ENCODE measurements at regions not wholly inside any gene's neighbourhood (a gene's known extent, or its start where the extent isn't known, plus 50 kb on each side); places are given as distances from the start of the nearest gene placed in this dataset.
A peak's percentile ranks its signal among the peaks of the same experiment; 100 is the strongest.

- no peak for DNase-seq (ENCODE audit: low read depth)
These were observed 129.6 kb upstream of the CDH13 start for GRCh38 chr16:82497139-82497538.

- no peak for DNase-seq (ENCODE audit: low read depth)
These were observed 138.3 kb upstream of the CDH13 start for GRCh38 chr16:82488460-82488859.

- DNase-seq (ENCODE audit: low read depth): peak; percentile 7
These were observed 145.3 kb upstream of the CDH13 start for GRCh38 chr16:82481455-82481854.

GRCh38 chr16:82476786-82477185 lies 150.0 kb upstream of the CDH13 start:
- DNase-seq (ENCODE audit: low read depth): no peak

- peak; percentile 3 for DNase-seq (ENCODE audit: low read depth)
These were observed 156.1 kb upstream of the CDH13 start for GRCh38 chr16:82470620-82471152.

GRCh38 chr16:82470016-82470415 lies 156.8 kb upstream of the CDH13 start:
- no peak for DNase-seq (ENCODE audit: low read depth)

GRCh38 chr16:82464187-82464586 lies 162.6 kb upstream of the CDH13 start:
- DNase-seq (ENCODE audit: low read depth): no peak

GRCh38 chr16:82460766-82461165 lies 166.0 kb upstream of the CDH13 start:
- no peak for DNase-seq (ENCODE audit: low read depth)

- DNase-seq (ENCODE audit: low read depth): no peak
These were observed 167.1 kb upstream of the CDH13 start for GRCh38 chr16:82459580-82460256.

- DNase-seq (ENCODE audit: low read depth): peak; percentile 54
These were observed 170.1 kb upstream of the CDH13 start for GRCh38 chr16:82456683-82457082.

- DNase-seq (ENCODE audit: low read depth): no peak
These were observed 172.2 kb upstream of the CDH13 start for GRCh38 chr16:82454566-82454965.

- no peak for DNase-seq (ENCODE audit: low read depth)
These were observed 172.6 kb upstream of the CDH13 start for GRCh38 chr16:82454152-82454551.

GRCh38 chr16:82452004-82452756 lies 174.6 kb upstream of the CDH13 start:
- DNase-seq (ENCODE audit: low read depth): no peak

GRCh38 chr16:82451449-82451848 lies 175.3 kb upstream of the CDH13 start:
- DNase-seq (ENCODE audit: low read depth): no peak

- DNase-seq (ENCODE audit: low read depth): no peak
These were observed 186.4 kb upstream of the CDH13 start for GRCh38 chr16:82440336-82440735.

- DNase-seq (ENCODE audit: low read depth): peak; percentile 23
These were observed 187.0 kb upstream of the CDH13 start for GRCh38 chr16:82439678-82440293.

GRCh38 chr16:82433042-82433441 lies 193.7 kb upstream of the CDH13 start:
- DNase-seq (ENCODE audit: low read depth): no peak

GRCh38 chr16:82432261-82432660 lies 194.5 kb upstream of the CDH13 start:
- peak; percentile 8 for DNase-seq (ENCODE audit: low read depth)

- DNase-seq (ENCODE audit: low read depth): no peak
These were observed 201.1 kb upstream of the CDH13 start for GRCh38 chr16:82425661-82426060.

GRCh38 chr16:82421851-82422250 lies 204.9 kb upstream of the CDH13 start:
- DNase-seq (ENCODE audit: low read depth): no peak

- no peak for DNase-seq (ENCODE audit: low read depth)
These were observed 207.4 kb upstream of the CDH13 start for GRCh38 chr16:82419332-82419731.

- no peak for DNase-seq (ENCODE audit: low read depth)
These were observed 212.3 kb upstream of the CDH13 start for GRCh38 chr16:82414476-82414875.

GRCh38 chr16:82412770-82413169 lies 214.0 kb upstream of the CDH13 start:
- DNase-seq (ENCODE audit: low read depth): no peak
